SJCRH30 (cell line): ENCODE measurements at regions not wholly inside any gene's neighbourhood (a gene's known extent, or its start where the extent isn't known, plus 50 kb on each side); places are given as distances from the start of the nearest gene placed in this dataset.
"Not testable (repeated sequence)": the region's sequence is repeated elsewhere in the genome, so short reads cannot be mapped to it uniquely, and the experiment has no call there.

Experiments
- DNase-seq, 2 experiments: peaks; one replicate each; pipeline ENCODE4 v3.0.0-alpha.2; 2015 to 2020
- H3K27ac ChIP-seq: fragments of 250-450 bp; sonication (Bioruptor Pico); 2 replicates; pipeline ENCODE4 v1.5.1; 2020; ENCODE audit warnings: mild to moderate bottlenecking, moderate library complexity
- H3K27me3 ChIP-seq: fragments of 250-450 bp; sonication (Bioruptor Pico); 2 replicates; pipeline ENCODE4 v1.5.1; 2020; ENCODE audit warnings: mild to moderate bottlenecking, moderate library complexity
- H3K36me3 ChIP-seq: fragments of 250-450 bp; sonication (Bioruptor Pico); 2 replicates; pipeline ENCODE4 v1.5.1; 2020; ENCODE audit warnings: mild to moderate bottlenecking, moderate library complexity
- H3K4me1 ChIP-seq: fragments of 250-450 bp; sonication (Bioruptor Pico); 2 replicates; pipeline ENCODE4 v1.5.1; 2020; ENCODE audit warnings: mild to moderate bottlenecking, moderate library complexity
- H3K4me3 ChIP-seq: fragments of 250-450 bp; sonication (Bioruptor Pico); 2 replicates; pipeline ENCODE4 v1.5.1; 2020; ENCODE audit warnings: mild to moderate bottlenecking, moderate library complexity
- H3K9me3 ChIP-seq: fragments of 250-450 bp; sonication (Bioruptor Pico); replicated peaks from 2 replicates; pipeline ENCODE4 v1.5.1; 2020; ENCODE audit warnings: mild to moderate bottlenecking, moderate library complexity

DNA sequence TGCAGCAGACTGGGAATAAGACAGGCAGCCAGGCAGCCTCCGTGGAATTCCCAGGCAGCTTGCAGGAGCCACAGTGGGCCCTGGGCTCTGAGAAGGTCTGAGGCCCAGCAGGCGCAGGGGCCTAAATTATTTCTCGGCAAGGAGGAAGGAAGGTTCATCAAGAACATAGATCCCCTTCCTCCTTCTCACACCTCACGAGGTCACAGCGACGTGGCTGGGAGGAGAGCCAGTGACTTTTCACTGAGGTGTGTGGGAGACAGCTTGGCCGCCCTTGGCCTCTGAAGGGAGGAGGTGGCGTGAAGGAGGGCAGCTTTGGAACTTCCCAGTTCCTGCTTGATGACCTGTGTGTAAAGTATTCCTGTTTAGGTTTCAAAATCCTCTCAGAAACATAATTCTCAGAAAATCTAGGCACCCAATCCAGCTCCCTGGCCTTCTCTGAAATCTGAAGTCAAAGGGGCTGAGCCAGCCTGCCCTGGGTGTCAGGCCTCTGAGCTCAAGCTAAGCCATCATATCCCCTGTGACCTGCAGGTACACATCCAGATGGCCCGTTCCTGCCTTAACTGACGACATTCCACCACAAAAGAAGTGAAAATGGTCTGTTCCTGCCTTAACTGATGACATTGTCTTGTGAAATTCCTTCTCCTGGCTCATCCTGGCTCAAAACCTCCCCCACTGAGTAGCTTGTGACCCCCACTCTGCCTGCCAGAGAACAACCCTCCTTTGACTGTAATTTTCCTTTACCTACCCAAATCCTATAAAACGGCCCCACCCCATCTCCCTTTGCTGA, 161.0 kb downstream of the ADRA2C start:
- not testable (repeated sequence) for DNase-seq, H3K27ac ChIP-seq, H3K4me1 ChIP-seq, H3K36me3 ChIP-seq, H3K27me3 ChIP-seq, H3K9me3 ChIP-seq, H3K4me3 ChIP-seq

DNA sequence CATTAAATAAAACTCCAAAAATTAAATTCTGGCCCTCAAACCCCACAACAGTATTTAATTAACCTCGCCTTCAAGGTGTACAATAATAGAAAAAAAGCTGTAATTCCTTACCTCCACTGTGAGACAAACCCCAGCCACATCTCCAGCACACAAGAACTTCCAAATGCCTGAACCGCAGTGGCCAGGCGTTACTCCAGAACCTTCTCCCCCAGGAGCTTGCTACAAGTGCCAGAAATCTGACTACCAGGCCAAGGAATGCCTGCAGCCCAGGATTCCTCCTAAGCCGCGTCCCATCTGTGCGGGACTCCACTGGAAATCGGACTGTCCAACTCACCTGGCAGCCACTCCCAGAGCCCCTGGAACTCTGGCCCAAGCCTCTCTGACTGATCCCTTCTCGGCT, 163.2 kb downstream of the ADRA2C start:
- H3K9me3 ChIP-seq, H3K27ac ChIP-seq, DNase-seq, H3K36me3 ChIP-seq, H3K4me3 ChIP-seq, H3K4me1 ChIP-seq, H3K27me3 ChIP-seq: not testable (repeated sequence)

DNA sequence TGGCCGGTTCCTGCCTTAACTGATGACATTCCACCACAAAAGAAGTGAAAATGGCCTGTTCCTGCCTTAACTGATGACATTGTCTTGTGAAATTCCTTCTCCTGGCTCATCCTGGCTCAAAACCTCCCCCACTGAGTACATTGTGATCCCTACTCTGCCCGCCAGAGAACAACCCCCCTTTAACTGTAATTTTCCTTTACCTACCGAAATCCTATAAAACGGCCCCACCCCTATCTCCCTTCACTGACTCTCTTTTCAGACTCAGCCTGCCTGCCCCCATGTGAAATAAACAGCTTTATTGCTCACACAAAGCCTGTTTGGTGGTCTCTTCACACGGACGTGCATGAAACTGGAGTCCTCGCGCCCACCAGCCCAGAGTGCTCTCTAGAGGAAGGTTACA, 166.5 kb downstream of the ADRA2C start:
- H3K27me3 ChIP-seq, H3K27ac ChIP-seq, H3K36me3 ChIP-seq, H3K4me1 ChIP-seq, DNase-seq, H3K9me3 ChIP-seq, H3K4me3 ChIP-seq: not testable (repeated sequence)

DNA sequence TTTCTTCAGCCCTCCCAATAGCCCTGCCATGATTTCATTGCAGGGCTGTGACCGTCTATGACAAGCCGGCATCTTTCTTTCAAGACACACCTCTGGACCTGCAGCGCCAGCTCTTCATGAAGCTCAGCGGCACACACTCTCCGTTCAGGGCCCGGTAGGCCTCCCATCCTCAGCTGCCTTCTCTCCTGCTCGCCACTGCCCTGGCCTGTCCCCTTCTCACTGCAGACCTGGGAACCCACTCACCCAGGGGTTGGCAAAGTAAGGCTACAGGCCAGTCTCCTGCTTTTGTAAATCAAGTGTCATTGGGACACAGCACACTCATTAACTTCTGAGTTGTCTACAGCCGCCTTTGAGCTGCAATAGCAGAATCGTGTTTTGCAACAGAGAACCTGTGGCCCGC, 169.2 kb downstream of the ADRA2C start:
- not testable (repeated sequence) for H3K36me3 ChIP-seq, H3K27ac ChIP-seq, DNase-seq, H3K27me3 ChIP-seq, H3K4me3 ChIP-seq, H3K9me3 ChIP-seq, H3K4me1 ChIP-seq

DNA sequence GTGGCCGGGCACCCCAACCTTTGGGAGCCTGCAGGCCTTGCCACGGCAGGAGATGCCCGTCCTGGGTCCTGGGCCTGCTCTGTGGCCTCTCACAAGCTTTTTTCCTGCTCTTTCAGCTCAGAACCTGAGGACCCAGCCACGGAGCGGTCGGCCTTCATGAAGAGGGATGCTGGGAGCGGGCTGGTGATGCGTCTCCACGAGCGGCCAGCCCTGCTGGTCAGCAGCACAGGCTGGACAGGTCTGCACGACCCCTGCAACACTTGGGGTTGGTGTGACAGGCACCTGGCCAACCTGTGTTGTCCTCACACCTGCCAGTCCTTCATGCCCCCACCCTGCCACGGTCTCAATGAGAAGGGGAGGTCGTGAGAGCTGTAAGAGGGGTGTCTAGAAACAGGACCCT, 170.0 kb downstream of the ADRA2C start:
- Histone ChIP-seq H3K4me1 (no peaks in the 10 kb centered on the region), H3K9me3 (no peaks in the 10 kb centered on the region), H3K27me3 (no peaks in the 10 kb centered on the region), H3K4me3 (no peak overlapping the region), H3K36me3 (no peaks in the 10 kb centered on the region), H3K27ac (no peak overlapping the region)
- no peak for DNase-seq

DNA sequence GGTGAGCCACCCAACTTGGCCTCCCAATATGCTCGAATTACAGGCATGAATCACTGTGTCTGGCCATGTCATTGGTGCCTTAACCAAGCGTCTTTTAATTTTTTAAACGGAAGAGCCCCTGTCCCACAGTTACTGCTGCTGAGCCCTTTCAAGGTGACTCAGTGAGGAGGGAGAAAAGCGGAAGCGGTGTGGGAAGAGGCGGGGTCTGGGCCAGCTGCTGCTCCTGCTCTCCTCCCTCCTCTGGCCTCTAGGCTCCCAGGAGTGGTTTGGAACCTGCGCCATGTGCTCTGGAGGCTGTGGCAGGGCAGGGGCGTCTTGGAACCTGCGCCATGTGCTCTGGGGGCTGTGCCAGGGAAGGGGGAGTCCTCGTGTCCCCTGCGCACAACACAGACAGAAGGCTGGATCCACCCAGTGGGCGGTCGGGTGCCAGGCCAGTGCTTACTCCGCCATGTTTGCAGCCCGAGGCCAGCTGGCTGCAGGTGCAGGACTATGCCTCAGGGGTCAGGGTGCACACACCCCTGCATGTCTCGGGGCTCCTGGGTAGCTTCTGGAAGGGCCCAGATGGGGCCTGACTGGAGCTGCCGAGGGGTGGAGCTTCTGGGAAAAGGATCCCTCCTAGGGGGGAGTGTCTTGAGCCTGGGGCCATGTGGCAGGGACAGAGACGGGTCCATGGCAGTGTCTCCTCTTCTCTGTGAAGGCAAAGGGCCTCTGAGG, 171.8 kb downstream of the ADRA2C start:
- not testable (repeated sequence) for H3K9me3 ChIP-seq, H3K4me3 ChIP-seq, H3K27ac ChIP-seq, H3K27me3 ChIP-seq, H3K36me3 ChIP-seq, H3K4me1 ChIP-seq
- peak; percentile 16 to 29 for DNase-seq

DNA sequence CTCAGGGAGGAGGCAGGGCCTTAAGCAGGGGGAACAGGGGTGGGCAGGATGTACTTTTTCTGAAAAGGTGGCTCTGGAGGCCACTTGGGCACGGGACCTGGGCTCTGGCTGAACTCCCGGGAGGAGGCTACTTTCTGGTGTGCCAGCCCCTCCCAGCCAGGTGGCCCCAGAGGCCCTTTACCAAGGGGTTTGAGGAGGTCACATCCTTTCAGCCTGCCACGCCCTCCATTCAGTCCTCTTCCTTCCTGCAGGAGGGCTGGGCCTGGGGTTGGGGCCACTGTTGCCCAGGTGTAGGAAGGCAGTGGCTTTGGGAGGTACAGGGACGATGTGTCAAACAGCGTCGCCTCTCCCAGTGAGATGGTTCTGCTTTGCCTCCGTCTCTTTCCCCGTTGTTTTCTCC, 172.5 kb downstream of the ADRA2C start:
- not testable (repeated sequence) for H3K4me3 ChIP-seq, H3K9me3 ChIP-seq

DNA sequence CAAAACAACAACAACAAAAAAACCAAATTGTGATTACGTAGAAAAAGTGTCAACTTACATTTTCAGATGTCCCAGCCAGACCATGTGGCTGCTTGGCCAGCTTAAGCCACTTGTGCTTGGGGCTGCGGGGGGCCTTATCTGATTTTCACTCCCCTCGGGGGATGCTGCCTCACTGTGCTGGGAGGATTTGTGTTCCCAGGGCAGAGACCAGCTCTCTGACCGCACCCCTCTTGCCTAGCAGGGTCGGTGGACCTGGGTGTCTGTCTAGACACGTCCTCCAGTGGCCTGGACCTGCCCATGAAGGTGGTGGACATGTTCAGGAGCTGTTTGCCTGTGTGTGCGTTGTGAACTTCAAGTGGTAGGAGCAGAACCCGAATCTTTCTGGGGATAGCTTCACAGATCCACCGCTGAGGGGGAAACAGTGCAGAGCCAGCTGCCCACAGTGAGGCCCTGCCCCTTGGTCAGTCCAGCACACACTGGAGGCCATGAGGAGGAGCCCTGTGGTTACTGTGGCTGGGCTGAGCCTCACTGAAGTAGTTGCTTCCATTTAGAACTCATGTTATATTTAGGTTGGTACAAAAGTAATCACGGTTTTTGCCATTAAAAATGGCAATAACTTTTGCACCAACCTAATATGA, 173.9 kb downstream of the ADRA2C start:
- not testable (repeated sequence) for H3K27ac ChIP-seq, H3K27me3 ChIP-seq, H3K4me1 ChIP-seq, H3K9me3 ChIP-seq, H3K4me3 ChIP-seq, H3K36me3 ChIP-seq
- peak; percentile 56 to 63 for DNase-seq

More for the DNA sequence above, 172.5 kb downstream of the ADRA2C start:
- H3K4me1 ChIP-seq, H3K36me3 ChIP-seq, H3K27ac ChIP-seq, DNase-seq, H3K27me3 ChIP-seq: not testable (repeated sequence)

DNA sequence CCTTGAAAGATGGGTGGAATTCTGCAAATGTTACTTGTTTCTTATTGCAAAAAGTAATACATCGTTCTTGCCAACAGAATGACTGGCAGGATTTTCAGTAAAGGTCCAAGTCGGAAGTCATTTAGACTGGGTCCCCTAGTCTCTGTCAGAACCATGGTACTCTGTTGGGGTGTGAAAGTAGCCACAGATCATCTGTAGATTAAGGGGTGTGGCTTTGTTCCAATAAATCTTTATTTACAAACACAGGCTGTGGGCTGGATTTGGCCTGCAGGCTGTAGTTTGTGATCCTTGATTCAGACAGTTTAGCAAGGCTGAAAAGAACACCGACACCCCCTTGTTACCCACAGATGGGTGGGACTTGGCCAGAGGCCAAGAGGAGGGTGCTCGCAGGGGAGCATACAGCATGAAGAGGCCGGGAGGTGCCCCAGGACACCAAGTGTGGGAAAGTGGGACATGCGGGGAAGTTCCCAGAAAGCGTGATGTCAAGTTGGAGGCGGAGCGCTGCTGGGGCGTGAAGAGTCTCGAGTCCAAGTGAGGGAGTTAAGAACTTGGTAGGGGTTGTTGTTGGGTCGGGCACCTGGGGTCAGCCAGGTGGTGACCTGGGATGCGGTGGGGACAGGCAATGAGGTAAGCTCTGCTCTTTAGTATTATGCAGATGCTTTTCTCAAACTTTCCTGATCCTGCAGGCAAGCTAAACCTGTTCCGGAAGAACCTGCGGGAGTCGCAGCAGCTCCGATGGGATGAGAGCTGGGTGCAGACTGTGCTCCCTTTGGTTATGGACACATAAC, 175.7 kb downstream of the ADRA2C start:
- not testable (repeated sequence) for H3K27me3 ChIP-seq, DNase-seq, H3K4me3 ChIP-seq, H3K36me3 ChIP-seq, H3K9me3 ChIP-seq, H3K27ac ChIP-seq, H3K4me1 ChIP-seq

DNA sequence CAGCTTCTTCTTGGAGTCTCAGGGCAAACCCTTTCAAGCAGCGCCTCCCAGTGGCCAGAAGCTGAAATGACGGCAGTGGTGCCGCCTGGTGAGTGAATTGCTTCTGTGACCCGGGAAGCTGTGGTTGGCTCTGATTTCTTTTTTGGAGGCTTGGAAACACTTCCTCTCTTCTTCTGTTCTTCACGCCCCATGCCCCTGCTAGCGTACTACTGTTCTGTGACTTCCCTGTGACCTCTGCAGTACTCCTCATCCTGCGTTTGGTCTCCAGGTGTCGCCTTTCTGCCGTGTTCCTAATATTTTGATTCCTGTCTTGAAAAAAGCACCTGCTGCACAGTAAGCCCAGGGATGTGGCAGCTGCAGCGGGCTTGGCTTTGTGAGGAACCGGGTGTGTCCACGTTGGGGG, 176.4 kb downstream of the ADRA2C start:
- peak; percentile 67 to 71 for DNase-seq
- not testable (repeated sequence) for H3K36me3 ChIP-seq, H3K4me1 ChIP-seq, H3K9me3 ChIP-seq, H3K27ac ChIP-seq, H3K4me3 ChIP-seq, H3K27me3 ChIP-seq

DNA sequence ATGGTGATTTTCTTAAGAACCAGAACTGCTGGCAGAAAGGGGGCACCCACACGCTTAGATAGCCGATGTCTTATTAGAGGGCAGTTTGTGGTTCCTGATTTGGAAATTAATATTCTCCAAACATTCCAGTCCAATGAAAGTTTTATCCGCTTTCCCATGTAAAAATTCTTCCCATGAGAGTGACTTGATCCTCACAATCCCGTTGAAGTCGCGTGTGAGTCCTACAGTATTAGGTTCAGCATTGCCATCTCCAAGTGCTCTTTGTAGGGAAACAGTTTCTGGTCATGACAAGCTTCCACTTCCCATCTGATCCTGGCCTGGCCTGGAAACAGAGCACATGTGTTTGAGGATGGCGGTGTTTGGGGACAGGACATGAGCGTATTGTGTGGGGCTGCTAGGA, 176.9 kb downstream of the ADRA2C start:
- not testable (repeated sequence) for H3K36me3 ChIP-seq, H3K4me1 ChIP-seq, H3K4me3 ChIP-seq, H3K27ac ChIP-seq, H3K27me3 ChIP-seq, DNase-seq, H3K9me3 ChIP-seq

DNA sequence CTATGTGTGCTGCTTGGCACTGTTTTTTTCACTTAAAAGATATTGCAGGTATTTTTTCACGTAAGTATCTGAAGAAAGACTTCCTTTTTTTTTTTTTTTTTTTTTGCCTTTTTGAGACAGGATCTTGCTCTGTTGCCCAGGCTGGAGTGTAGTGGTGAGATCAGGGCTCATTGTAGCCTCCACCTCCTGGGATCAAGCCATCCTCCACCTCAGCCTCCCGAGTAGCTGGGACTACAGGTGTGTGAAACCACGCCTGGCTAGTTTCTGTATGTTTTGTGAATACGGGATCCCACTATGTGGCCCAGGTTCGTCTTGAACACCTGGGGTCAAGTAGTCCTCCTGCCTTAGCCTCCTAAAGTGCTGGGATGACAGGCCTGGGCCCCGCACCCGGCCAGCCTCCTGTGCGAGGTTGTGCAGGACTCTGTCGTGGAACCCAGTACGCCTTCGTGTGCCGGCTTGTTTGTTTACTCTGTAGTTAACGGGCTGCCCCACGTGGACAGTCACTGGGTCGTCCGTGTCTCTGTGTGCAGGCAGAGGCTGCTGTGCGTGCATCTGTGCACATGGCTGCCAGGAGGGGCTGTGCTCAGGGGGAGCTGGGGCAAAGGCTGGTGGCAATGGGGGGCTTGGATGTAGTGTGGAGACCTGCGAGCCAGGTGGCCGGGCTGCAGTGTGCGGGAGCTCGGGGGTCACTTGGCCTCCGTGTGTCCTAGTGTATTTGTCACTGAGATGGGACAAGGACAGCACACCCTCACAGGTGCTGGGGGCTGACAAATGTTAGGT, 179.5 kb downstream of the ADRA2C start:
- Histone ChIP-seq H3K27me3 (no peaks in the 10 kb centered on the region), H3K36me3 (no peaks in the 10 kb centered on the region), H3K4me1 (peaks cover 2% of the 10 kb centered on the region; the same call in 1 of the 2 replicates), H3K9me3 (no peaks in the 10 kb centered on the region), H3K27ac (no peak overlapping the region), H3K4me3 (no peak overlapping the region)
- no peak for DNase-seq

DNA sequence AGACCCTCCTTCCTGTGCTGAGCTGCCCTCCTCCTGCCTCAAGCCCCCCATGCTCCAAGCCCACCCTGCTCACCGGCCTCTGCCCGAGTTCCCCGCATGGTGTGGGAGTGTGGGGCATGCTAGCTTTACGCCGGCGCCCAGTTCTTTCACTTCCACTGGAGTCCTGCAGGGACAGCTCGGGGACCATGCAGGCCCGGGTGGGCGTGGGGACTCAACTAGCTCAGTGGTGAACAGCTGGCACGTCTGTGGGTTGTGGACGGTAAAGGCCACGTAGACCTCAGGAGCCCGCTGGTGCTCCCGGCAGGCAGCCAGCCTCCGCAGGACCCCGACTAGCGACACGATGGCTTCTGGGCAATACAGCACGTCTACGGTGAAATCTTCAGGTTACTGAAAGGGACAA, 180.4 kb downstream of the ADRA2C start:
- H3K27me3 ChIP-seq, H3K4me3 ChIP-seq, H3K9me3 ChIP-seq, H3K4me1 ChIP-seq, H3K36me3 ChIP-seq, H3K27ac ChIP-seq, DNase-seq: not testable (repeated sequence)

DNA sequence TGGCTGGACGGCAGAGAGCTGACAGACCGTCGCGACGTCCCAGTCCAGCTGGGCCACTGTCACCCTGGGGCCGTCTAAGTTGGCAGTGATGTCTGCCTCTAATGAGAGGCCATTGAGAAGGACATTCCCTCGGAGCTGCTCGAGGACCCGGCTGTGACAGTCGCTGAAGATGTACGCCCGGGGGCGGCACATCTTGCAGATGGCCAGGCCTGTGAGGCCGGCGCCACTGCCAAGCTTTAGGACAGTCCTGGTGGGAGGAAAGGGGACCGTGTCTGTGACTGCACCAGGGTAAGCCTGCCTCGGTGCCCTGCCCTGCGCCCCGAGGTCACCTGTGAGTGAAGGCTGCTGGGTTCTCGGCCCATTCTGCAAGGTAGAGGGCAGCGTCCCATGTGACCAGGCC, 181.6 kb downstream of the ADRA2C start:
- H3K27me3 ChIP-seq, H3K9me3 ChIP-seq, H3K27ac ChIP-seq, H3K4me1 ChIP-seq, H3K4me3 ChIP-seq, H3K36me3 ChIP-seq, DNase-seq: not testable (repeated sequence)
